Endothelial cell of umbilical vein (primary cell): ENCODE measurements at regions not wholly inside any gene's neighbourhood (a gene's known extent, or its start where the extent isn't known, plus 50 kb on each side); places are given as distances from the start of the nearest gene placed in this dataset.

ENCODE experiments used
- POLR2A ChIP-seq: IDR thresholded peaks from 2 replicates; pipeline ENCODE4 v1.6.1; 2012; ENCODE audit warnings: low read depth, mild to moderate bottlenecking, control low read depth, low read length
- TF ChIP-seq, protein P1 (sequence below), 2 donors: IDR thresholded peaks; 1 replicate in 1 of 2; 2 replicates in 1 of 2; pipeline ENCODE4 v1.5.1; 2011; ENCODE audit warnings: low read length in 2 of 2, mild to moderate bottlenecking in 2 of 2, moderate library complexity in 2 of 2, control low read depth in 1 of 2, inconsistent platforms in 1 of 2, low read depth in 1 of 2; ENCODE audit not compliant: insufficient read depth in 1 of 2; ENCODE audit errors: extremely low read depth in 1 of 2

GRCh38 chr14:48853159-48853558, 733.0 kb downstream of the RPS29 start:
- TF ChIP-seq, protein P1, sequence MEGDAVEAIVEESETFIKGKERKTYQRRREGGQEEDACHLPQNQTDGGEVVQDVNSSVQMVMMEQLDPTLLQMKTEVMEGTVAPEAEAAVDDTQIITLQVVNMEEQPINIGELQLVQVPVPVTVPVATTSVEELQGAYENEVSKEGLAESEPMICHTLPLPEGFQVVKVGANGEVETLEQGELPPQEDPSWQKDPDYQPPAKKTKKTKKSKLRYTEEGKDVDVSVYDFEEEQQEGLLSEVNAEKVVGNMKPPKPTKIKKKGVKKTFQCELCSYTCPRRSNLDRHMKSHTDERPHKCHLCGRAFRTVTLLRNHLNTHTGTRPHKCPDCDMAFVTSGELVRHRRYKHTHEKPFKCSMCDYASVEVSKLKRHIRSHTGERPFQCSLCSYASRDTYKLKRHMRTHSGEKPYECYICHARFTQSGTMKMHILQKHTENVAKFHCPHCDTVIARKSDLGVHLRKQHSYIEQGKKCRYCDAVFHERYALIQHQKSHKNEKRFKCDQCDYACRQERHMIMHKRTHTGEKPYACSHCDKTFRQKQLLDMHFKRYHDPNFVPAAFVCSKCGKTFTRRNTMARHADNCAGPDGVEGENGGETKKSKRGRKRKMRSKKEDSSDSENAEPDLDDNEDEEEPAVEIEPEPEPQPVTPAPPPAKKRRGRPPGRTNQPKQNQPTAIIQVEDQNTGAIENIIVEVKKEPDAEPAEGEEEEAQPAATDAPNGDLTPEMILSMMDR (IDR thresholded peaks at IDR 0.05; ENCODE audit: extremely low read depth in 1 of 2, insufficient read depth in 1 of 2, low read depth in 1 of 2, low read length in 2 of 2): no peak
- TF ChIP-seq POLR2A: no peak
